ENCODE measurements at regions not wholly inside any gene's neighbourhood (a gene's known extent, or its start where the extent isn't known, plus 50 kb on each side); places are given as distances from the start of the nearest gene placed in this dataset.

- H3K27me3 Mint-ChIP-seq (ENCODE audit: low read depth), result no peaks in the 10 kb centered on the region
- H3K4me3 Mint-ChIP-seq, result no peak overlapping the region
- ATAC-seq, result no peak
- POLR2A ChIA-PET, result no interaction called here
- H3K27ac Mint-ChIP-seq, result no peak overlapping the region
- DNase-seq (ENCODE audit: low spot score), result no peak
- TF ChIP-seq ZNF423 (CRISPR knock-in tag; IDR thresholded peaks at IDR 0.05) (no peak), ZNF263 (CRISPR knock-in tag; IDR thresholded peaks at IDR 0.05; ENCODE audit: low read depth) (no peak), ATF2 (CRISPR knock-in tag; IDR thresholded peaks at IDR 0.05; ENCODE audit: borderline replicate concordance, low read depth) (no peak), ZNF396 (CRISPR knock-in tag; IDR thresholded peaks at IDR 0.05; ENCODE audit: borderline replicate concordance) (no peak), ZNF219 (CRISPR knock-in tag; IDR thresholded peaks at IDR 0.05; ENCODE audit: borderline replicate concordance) (no peak), GTF2I (CRISPR knock-in tag; conservative IDR thresholded peaks at IDR 0.05) (no peak), PRRX2 (CRISPR knock-in tag; IDR thresholded peaks at IDR 0.05) (no peak), TCF7 (CRISPR knock-in tag; IDR thresholded peaks at IDR 0.05; ENCODE audit: low read depth) (no peak), MYBL2 (CRISPR knock-in tag; IDR thresholded peaks at IDR 0.05) (no peak), KAT7 (CRISPR knock-in tag; IDR thresholded peaks at IDR 0.05; ENCODE audit: borderline replicate concordance) (no peak), RORB (CRISPR knock-in tag; IDR thresholded peaks at IDR 0.05) (no peak), SP1 (CRISPR knock-in tag; conservative IDR thresholded peaks at IDR 0.05) (no peak), PRDM15 (CRISPR knock-in tag; IDR thresholded peaks at IDR 0.05) (no peak), NFATC4 (CRISPR knock-in tag; IDR thresholded peaks at IDR 0.05) (no peak), NR2C2 (CRISPR knock-in tag; IDR thresholded peaks at IDR 0.05) (no peak), IRF2 (CRISPR knock-in tag; IDR thresholded peaks at IDR 0.05; ENCODE audit: borderline replicate concordance, low read depth) (no peak), JAZF1 (CRISPR knock-in tag; IDR thresholded peaks at IDR 0.05) (no peak)
- TF ChIP-seq, protein P1, sequence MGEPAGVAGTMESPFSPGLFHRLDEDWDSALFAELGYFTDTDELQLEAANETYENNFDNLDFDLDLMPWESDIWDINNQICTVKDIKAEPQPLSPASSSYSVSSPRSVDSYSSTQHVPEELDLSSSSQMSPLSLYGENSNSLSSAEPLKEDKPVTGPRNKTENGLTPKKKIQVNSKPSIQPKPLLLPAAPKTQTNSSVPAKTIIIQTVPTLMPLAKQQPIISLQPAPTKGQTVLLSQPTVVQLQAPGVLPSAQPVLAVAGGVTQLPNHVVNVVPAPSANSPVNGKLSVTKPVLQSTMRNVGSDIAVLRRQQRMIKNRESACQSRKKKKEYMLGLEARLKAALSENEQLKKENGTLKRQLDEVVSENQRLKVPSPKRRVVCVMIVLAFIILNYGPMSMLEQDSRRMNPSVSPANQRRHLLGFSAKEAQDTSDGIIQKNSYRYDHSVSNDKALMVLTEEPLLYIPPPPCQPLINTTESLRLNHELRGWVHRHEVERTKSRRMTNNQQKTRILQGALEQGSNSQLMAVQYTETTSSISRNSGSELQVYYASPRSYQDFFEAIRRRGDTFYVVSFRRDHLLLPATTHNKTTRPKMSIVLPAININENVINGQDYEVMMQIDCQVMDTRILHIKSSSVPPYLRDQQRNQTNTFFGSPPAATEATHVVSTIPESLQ (CRISPR knock-in tag; IDR thresholded peaks at IDR 0.05), result no peak
- TF ChIP-seq, protein P2, sequence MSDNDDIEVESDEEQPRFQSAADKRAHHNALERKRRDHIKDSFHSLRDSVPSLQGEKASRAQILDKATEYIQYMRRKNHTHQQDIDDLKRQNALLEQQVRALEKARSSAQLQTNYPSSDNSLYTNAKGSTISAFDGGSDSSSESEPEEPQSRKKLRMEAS (CRISPR knock-in tag; IDR thresholded peaks at IDR 0.05), result no peak
- TF ChIP-seq, protein P3, sequence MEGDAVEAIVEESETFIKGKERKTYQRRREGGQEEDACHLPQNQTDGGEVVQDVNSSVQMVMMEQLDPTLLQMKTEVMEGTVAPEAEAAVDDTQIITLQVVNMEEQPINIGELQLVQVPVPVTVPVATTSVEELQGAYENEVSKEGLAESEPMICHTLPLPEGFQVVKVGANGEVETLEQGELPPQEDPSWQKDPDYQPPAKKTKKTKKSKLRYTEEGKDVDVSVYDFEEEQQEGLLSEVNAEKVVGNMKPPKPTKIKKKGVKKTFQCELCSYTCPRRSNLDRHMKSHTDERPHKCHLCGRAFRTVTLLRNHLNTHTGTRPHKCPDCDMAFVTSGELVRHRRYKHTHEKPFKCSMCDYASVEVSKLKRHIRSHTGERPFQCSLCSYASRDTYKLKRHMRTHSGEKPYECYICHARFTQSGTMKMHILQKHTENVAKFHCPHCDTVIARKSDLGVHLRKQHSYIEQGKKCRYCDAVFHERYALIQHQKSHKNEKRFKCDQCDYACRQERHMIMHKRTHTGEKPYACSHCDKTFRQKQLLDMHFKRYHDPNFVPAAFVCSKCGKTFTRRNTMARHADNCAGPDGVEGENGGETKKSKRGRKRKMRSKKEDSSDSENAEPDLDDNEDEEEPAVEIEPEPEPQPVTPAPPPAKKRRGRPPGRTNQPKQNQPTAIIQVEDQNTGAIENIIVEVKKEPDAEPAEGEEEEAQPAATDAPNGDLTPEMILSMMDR (IDR thresholded peaks at IDR 0.05), result no peak
- peaks cover 35% of the 10 kb centered on the region for H3K4me1 Mint-ChIP-seq
- CTCF ChIA-PET, result interaction anchor here (1.4 kb wide), 1 partner anchor 12 kb away, joined by 9 read pairs; no protein-coding TSS in a partner anchor
- H3K36me3 Mint-ChIP-seq, result no peaks in the 10 kb centered on the region
- H3K9me3 Mint-ChIP-seq, result peaks cover 10% of the 10 kb centered on the region
Measured at GRCh38 chr15:94538280-94538679, 306.9 kb downstream of the MCTP2 start.
